RWPE1 (cell line): ENCODE measurements at regions not wholly inside any gene's neighbourhood (a gene's known extent, or its start where the extent isn't known, plus 50 kb on each side); places are given as distances from the start of the nearest gene placed in this dataset.
"Not testable (repeated sequence)": the region's sequence is repeated elsewhere in the genome, so short reads cannot be mapped to it uniquely, and the experiment has no call there.

Experiments
- CTCF ChIA-PET: fragments of 350-600 bp; sonication (Branson Sonifier 250); formaldehyde crosslinking; extraction: SDS; loops from one replicate; lab custom pipeline; 2021; lab: Yijun Ruan, JAX
- POLR2A ChIA-PET: fragments of 400-600 bp; formaldehyde crosslinking; extraction: SDS; loops from one replicate; lab custom pipeline; 2020; ENCODE audit warnings: antibody characterized with exemption; ENCODE audit not compliant: low non-redundant PET; lab: Yijun Ruan, JAX
- DNase-seq: peaks from one replicate; pipeline ENCODE4 v3.0.0; 2012; ENCODE audit warnings: low spot score
- H3K27ac ChIP-seq: fragments of 450-650 bp; 2 replicates; pipeline ENCODE4 v1.5.1; 2017
- TF ChIP-seq, protein P1 (sequence below): fragments of 450-650 bp; conservative IDR thresholded peaks from 2 replicates; pipeline ENCODE4 v1.5.1; 2017; ENCODE audit warnings: low read depth, mild to moderate bottlenecking

DNA sequence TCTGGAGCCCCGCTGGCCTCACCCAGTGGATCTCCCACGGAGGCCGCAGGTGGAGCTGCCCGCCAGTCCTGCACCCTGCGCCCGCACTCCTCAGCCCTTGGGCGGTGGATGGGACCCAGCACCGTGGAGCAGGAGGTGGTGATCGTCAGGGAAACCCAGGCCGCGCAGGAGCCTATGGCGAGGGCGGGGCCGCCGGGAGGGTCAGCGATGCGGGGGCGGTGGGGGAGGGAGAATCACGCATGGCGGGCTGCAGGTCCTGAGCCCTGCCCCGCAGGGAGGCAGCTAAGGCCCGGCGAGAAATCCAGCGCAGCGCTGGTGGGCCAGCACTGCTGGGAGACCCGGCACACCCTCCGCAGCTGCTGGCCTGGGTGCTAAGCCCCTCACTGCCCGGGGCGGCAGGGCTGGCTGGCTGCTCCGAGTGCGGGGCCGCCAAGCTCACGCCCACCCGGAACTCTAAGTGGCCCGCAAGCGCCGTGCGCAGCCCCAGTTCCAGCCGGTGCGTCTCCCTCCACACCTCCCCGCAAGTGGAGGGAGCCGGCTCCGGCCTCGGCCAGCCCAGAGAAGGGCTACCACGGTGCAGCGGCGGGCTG, 524.8 kb upstream of the TPK1 start:
- ChIA-PET CTCF (no interaction called here), POLR2A (no interaction called here)
- H3K27ac ChIP-seq = no peak overlapping the region
- no peak for DNase-seq
- TF ChIP-seq, protein P1, sequence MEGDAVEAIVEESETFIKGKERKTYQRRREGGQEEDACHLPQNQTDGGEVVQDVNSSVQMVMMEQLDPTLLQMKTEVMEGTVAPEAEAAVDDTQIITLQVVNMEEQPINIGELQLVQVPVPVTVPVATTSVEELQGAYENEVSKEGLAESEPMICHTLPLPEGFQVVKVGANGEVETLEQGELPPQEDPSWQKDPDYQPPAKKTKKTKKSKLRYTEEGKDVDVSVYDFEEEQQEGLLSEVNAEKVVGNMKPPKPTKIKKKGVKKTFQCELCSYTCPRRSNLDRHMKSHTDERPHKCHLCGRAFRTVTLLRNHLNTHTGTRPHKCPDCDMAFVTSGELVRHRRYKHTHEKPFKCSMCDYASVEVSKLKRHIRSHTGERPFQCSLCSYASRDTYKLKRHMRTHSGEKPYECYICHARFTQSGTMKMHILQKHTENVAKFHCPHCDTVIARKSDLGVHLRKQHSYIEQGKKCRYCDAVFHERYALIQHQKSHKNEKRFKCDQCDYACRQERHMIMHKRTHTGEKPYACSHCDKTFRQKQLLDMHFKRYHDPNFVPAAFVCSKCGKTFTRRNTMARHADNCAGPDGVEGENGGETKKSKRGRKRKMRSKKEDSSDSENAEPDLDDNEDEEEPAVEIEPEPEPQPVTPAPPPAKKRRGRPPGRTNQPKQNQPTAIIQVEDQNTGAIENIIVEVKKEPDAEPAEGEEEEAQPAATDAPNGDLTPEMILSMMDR = no peak

DNA sequence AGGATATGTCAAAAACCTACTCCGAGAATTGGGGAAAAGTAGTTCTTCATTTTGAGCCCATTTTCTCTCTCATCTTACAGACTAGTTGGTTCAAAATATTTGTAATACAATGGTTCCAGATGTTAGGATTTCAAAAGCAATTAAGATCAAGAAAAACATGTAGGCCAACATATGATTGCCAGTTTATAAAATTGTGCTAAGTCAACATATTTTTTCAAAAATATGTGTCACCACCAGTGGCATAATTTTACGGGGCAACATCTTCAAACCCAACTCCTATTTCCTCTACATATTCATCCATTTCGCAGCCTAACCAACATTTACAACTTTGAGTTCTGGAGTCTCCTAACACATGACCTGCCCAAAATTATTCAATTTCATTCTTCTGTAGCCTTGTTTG, 514.5 kb upstream of the TPK1 start:
- ChIA-PET POLR2A (no interaction called here), CTCF (no interaction called here)
- no peak for DNase-seq
- H3K27ac ChIP-seq = no peak overlapping the region
- TF ChIP-seq, protein P1 = no peak

DNA sequence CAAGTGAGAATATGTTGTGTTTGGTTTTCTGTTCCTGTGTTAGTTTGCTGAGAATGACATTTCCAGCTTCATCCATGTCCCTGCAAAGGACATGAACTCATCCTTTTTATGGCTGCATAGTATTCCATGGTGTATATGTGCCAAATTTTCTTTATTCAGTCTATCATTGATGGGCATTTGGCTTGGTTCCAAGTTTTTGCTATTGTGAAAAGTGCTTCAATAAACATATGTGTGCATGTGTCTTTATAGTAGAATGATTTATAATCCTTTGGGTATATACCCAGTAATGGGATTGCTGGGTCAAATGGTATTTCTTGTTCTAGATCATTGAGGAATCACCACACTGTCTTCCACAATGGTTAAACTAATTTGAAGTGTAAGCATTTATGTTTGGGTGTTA, 513.6 kb upstream of the TPK1 start:
- POLR2A ChIA-PET, H3K27ac ChIP-seq, DNase-seq, CTCF ChIA-PET: not testable (repeated sequence)

DNA sequence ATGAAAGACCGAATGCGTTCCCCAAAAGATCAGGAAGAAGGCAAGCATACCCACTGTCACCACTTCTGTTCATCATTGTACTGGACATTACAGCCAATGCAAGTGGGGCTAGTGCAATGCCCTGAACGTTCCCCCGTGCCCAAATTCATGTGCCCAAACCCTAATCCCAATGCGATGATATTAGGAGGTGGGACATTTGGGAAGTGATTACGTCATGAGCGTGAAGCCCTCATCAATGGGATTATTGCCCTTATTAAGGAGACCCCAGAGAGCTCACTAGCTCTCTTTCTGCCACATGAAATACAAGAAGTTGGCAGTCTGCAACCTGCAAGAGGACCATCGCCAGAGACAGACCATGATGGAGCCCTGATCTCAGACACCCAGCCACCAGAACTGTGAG, 511.4 kb upstream of the TPK1 start:
- H3K27ac ChIP-seq = no peak overlapping the region
- ChIA-PET POLR2A (no interaction called here), CTCF (no interaction called here)
- TF ChIP-seq, protein P1 = no peak
- no peak for DNase-seq

DNA sequence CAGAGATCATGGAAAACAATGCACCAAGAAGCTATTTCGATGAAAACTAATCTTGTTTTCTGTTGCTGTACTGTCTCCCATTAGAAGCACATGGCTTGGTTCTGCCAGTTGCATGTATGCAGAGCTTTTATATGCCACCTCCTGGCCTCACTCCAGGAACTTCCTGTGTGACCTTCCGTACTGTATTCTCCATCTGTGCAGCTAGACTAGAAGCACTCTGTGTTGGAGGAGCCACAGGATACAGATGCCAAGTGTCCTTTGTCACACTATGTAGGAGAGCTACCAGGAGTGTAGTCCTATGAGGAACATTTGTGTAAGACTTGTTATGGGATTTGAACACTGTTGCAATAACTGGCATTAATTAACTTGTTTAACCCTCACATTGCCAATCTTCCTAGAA, 503.5 kb upstream of the TPK1 start:
- H3K27ac ChIP-seq = no peak overlapping the region
- POLR2A ChIA-PET = no interaction called here
- CTCF ChIA-PET = no interaction called here
- no peak for DNase-seq
- TF ChIP-seq, protein P1 = no peak

DNA sequence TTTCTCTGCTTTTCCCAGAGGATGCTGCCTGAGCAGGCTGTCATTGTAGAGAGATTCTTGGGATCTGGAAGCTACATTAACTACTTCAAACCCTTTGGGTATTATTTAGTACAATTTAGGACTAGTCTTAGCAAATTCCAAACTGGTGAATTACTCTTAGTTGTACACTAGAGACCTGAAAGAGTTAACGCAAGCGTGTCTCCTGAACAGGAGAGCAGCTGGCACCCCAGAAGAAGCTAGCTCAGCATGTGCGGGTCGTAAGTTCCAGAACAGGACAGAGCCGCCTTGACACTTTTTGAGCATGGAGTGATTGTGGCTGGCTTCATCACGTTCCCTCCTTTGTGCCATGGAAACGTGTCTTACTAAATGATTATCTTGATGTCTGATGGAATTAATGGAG, 495.7 kb upstream of the TPK1 start:
- ChIA-PET CTCF (no interaction called here), POLR2A (no interaction called here)
- TF ChIP-seq, protein P1 = no peak
- no peak for DNase-seq
- no peak overlapping the region for H3K27ac ChIP-seq

DNA sequence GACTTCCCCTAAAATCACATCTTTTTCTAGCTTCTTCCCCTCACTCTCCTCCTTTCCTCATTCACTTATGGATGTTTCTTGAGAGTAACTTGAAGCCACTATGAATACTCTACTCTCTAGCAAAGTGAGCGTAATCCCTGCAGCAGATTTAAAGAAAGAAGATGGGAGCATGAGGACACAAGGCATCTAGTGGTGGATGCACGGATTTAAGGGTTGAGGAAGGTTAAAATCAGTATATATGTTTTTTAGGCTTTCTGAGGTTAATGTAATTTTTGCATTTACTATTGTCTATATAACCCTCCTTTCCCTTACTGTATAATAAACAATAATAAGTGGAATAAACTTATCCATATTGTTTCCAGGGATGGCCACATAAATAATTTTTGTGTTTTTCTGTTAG, 495.2 kb upstream of the TPK1 start:
- TF ChIP-seq, protein P1 = no peak
- DNase-seq = no peak
- H3K27ac ChIP-seq = no peak overlapping the region
- POLR2A ChIA-PET = no interaction called here
- CTCF ChIA-PET = no interaction called here
